ENCODE measurements at regions not wholly inside any gene's neighbourhood (a gene's known extent, or its start where the extent isn't known, plus 50 kb on each side); places are given as distances from the start of the nearest gene placed in this dataset.

GRCh38 chr16:79764415-79765110 is 164.0 kb upstream of the MAF start:
- TF ChIP-seq CTCF (conservative IDR thresholded peaks at IDR 0.05) = no peak
- TF ChIP-seq ZFX (IDR thresholded peaks at IDR 0.05) = no peak

Data from C4-2B (cell line).